Activated gamma-delta T cell treated with Interleukin-2 at 50 U/mL for 16 hours (primary cell): ENCODE measurements at regions not wholly inside any gene's neighbourhood (a gene's known extent, or its start where the extent isn't known, plus 50 kb on each side); places are given as distances from the start of the nearest gene placed in this dataset.
"Not testable (repeated sequence)": the region's sequence is repeated elsewhere in the genome, so short reads cannot be mapped to it uniquely, and the experiment has no call there.

ENCODE experiments used
- DNase-seq: peaks from one replicate; pipeline ENCODE4 v3.0.0-alpha.2; 2020

DNA sequence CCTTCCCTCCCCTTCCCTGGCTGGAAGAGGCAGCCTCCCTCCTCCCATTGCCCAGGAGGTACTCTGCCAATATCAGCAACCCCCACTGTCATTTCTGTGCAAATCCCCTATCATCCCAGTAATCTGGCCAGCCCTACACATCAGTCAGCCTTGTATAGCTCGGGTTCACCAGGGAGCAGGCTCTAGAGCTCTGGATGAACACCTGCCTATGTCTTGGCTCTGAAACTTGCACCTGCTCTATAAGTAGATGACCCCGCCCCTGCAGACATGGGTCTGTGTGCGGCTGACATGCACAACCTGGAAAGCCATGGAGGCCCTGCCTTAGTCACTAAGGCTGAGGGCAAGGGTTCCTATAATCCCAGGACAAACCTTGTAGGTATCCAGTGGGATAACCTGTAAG is 1042.9 kb downstream of the UQCRFS1 start:
- DNase-seq: no peak

DNA sequence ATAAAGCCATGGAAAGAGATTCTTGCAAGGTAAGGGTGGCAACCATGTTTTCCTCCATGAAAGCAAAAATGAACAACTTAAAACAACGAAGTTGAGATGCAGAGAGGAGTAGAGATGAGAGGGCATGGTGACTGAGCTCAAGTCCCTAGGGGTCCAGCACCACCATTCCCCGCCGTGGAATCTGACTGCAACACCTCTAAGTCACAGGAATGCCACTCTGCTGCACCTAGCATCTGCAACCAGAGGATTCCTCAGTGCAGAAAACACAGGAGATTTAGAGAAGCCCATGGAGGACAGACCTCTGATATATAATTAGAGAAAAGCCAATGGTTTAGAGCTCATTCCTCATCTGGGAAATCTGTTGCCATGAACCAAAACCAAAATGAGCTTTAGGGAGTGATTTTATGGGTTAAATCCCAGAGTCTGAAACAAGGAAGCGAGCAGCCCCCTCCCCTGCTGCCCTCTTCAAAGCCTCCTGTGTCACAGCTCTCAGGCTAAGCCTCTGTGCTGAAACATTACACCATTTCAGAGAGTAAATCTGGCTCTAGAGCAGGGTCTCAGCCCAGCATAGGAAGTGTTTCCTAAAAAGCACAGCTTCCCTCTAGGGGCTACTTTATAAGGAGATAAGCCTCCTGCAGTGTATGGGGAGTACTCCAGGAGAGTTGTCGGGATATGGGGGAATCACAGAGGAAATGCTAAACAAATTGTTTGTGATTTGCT is 1043.6 kb downstream of the UQCRFS1 start:
- no peak for DNase-seq

DNA sequence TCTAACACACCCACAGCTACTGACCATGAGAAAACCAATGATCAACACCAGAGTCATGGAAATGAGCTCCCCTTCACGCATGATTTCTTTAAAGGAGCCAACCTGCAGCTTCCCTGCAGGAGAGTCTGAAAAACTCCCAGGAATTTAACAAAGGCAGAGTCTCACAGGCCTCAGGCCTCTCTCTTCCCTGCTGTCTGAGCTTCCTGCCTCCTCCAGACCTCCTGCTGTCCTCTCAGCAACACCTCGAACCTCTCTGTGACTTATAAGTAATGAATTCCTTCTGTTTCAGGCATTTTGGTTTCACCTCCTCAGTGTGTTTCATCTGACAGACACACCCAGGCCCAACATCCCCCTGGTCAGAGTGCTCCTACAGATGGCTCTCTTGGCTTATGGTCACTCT is 1044.4 kb downstream of the UQCRFS1 start:
- DNase-seq: no peak

DNA sequence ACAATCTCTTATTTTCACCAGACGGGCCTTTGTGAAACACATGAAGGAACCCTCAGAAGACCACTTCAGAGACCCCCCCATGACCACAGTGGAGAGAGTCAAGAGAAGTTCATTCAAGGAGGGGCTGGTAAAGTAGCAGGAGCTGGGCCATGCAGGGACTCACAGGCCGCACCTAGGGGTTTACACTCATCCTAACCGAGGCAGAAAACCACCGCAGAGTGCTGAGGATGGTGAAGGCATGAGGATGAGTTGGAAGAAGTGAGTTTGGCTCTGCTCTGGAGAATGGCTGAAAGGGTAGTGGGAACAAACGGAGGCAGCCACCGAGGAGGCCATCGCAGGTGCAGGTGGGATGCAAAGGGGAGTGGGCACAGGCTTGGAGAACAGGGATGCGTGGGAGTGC is 1046.9 kb downstream of the UQCRFS1 start:
- no peak for DNase-seq

DNA sequence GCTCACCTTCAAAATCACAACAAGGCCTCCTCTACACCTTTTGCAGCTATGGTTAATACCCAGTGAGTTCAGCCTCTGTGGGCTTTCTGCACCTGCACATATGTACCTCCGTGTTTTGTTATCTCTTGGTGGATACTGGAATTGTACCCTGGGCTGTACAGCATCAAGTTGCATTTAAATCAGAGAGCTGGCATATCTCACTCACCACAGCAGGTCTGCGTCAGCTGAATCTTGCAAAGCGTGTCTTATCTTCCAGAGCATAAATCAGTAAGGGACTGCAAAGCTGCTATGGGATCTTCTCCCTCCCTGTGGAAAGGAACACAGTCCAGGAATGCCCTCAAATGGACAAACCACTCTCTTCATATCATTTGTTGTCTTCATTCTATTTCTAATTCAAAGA is 1048.7 kb downstream of the UQCRFS1 start:
- DNase-seq: no peak

DNA sequence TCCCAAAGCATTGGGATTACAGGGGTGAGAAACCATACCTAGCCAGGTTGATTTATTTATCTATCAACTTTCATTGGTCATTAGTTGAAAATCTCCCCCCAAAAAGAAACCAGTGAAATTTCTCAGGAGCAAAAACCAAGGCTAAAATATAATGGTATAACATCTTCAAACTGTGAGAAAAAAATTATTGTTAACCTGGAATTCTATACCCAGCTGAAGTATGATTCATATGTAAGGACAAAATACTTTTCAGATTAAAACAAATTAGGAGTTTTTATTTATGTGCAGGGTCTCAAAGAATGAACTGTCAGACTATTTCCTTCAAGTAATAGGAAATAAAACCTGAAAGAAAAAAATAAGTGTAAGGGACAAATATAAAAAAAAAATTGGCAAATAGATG is 1053.9 kb downstream of the UQCRFS1 start:
- no peak for DNase-seq

DNA sequence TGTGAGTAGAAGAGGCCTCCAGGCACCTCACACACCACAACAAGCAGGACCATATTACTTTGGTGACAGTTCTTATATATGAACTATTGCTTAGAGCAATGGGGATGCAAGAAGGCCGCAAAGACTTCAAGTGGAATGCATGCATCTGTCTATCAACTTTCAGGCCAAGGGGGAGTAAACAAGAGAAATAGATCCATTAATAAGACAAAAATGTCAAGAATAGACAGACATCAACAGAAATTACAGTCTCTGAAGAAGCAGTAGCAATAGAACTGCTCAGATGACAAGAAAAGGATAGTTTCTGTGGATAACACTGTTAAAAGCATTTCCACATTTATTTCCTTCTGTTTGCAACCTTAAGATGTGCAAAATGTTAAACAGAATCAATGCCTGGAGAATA is 1057.7 kb downstream of the UQCRFS1 start:
- DNase-seq: no peak

DNA sequence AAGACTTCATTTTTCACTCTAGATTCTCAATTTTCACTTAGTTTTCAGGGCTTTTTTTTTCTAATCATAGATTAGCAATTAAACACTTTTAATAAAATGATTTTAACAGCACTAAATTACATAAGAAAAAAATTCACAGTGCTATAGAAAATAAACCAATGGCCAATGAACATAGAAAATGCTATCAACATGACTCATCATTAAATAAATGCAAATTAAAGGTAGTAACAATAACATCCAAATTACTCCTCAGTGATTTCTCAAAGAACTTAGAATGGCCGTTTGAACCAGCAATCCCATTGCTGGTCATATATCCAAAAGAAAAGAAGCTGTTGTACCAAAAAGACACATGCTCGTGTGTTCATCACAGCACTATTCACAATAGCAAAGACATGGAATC is 1058.9 kb downstream of the UQCRFS1 start:
- no peak for DNase-seq

DNA sequence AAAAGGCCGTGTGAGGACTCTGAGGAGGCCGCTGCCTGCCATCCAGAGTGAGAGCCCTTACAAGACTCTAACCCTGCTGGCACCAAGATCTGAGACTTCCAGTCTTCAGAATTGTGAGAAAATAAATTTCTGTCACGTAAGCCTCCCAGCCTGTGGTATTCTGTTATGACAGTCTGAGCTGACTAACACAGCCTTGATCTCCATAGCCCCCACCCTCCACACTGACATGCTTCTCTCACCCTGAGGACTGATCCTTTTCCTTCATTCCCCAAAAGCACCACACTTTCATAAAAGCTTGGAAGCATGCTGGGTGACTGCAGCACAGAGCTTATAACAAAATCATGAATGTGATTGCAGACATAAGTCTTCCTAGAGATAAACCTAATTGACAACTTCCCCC is 1059.8 kb downstream of the UQCRFS1 start:
- DNase-seq: no peak

DNA sequence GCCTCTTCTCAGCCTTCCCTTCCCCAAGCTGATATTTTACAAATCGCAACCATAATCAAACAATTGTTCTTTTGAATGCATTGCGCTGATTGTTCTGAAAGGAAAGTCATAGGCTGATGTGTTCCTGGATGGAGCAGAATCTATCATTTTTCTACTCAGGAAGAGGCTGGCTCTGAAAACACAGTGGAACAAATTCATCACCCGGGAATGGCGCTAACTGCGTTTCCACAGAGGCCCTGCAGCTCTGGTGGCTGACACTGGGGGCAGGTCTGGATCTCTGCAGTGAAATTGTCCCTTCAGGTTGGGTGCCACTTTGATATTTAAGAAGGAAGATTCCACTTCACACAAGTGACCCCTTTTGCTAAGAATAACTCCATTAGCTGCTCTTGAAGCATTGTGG is 1060.8 kb downstream of the UQCRFS1 start:
- no peak for DNase-seq

DNA sequence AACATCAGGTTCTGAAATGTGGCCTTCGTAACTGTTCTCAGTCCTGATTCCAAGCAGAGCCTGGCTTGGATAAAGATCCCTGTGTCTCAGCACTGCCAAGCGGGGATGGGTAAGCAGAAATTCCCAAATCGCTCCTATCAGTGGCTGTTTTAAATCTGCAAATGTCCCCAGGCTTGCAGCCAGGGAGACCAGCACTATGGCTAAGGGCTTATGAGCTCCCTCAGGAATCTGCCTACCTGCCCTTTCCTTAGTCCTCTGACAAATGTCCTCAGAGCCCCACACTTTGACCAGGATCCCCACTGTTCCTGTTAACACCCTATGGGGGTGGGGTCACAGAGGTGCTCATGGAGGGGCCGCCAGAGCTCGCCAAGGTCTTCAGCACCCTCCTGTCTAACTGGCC is 1062.8 kb downstream of the UQCRFS1 start:
- no peak for DNase-seq

DNA sequence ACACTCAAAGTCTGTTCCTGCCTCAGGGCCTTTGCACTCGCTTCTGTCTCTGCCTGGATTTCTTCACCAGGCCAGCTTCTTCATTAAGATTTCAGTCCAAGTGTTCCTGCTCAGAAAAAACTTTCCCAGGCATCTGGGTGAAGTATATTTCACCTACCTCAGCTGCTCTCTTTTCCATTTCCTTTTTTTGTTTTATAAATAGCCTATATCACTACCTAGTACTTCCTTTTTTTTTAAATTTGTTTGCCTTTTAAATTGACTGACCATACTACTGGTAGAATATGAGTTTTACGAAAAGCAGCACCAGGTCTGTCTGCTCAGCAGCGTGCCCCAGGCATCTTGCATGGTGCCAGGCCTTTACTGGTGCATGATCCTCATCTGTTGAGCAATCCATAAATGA is 1064.4 kb downstream of the UQCRFS1 start:
- DNase-seq: no peak

DNA sequence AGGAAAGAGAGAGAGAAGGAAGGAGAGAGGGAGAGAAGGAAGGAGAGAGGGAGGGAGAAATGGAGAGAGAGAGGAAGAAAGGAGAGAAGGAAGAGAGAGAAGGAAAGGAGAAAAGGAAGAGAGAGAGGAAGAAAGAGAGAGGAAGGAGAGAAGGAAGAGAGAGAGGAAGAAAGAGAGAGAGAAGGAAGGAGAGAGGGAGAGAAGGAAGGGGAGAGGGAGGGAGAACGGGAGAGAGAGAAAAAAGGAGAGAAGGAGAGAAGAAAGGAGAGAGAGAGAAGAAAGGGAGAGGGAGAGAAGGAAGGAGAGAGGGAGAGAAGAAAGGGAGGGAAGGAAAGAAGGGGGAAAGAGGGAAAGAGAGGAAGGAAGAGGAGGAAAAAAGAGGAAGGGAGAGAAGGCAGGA is 1070.7 kb downstream of the UQCRFS1 start:
- DNase-seq: no peak

DNA sequence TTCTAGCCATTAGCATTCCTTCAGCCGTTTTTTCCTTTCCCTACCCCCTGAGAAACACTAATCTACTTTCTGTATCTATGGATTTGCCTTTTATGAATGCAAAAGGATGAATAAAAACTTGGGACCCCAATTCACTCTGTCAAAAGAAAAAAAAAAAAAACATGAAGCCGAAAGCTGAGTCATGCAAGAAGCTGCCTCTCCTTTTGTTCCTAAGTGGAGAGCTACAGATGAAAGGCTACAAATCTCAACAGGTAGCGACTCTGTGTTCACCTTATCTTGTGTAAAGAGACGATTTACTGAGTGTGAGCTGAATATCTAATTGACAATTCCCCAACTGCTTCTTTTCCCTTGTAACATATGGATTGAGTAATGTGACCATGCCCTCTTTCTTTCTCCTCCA is 1072.8 kb downstream of the UQCRFS1 start:
- no peak for DNase-seq

DNA sequence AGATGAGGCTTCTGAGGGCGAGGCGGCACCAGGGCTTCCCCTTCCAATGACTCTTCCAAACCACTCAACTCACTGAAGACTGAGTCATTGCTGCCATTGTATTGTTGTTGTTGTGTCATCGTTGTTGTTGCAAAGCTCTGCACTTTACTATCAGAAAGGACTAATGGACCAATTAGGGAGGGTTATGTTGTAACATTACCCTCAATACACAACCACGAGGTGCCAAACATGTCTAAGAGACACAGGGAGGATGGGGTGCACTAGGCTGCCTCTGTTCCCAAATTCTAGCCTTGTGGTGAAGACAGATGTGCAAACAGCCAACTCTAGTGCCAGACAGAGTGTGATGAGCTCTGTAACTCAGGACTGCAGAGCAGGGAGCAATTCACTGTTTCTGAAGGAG is 1075.2 kb downstream of the UQCRFS1 start:
- no peak for DNase-seq

DNA sequence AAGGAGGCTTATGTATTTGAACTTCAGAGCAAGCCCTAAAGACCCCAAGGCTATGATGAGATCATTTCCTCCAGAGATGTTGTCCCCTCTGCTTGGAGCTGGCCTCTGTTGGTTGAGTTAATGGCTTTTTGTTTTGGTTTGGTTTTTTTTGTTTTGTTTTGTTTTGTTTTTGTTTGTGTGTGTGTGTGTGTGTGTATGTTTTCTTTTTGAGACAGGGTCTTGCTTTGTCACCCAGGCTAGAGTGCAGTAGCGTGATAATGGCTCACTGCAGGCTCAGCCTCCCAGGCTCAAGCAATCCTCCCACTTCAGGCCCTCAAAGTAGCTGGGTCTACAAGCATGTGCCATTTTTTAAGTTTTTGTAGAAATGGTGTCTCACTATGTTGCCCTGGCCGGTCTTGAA is 1076.2 kb downstream of the UQCRFS1 start:
- DNase-seq: no peak

DNA sequence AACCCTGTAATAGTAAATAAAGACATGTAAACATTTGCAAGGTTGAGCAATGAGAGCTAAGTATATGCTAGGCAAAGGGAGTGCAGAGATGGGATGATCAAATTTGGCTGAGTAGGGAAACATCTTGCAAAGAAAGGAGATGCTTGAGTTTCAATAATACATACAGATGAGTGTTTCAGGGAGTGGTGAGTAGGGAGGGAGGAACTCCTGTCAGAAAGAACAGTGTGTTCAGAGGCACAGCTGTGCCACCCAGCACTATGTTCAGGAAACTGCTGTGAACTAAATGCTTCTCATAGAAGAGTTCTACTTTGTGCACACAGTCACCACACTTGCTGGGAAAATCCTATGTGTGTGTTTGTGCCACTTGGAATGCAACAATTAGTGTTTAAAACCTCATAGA is 1077.1 kb downstream of the UQCRFS1 start:
- no peak for DNase-seq

DNA sequence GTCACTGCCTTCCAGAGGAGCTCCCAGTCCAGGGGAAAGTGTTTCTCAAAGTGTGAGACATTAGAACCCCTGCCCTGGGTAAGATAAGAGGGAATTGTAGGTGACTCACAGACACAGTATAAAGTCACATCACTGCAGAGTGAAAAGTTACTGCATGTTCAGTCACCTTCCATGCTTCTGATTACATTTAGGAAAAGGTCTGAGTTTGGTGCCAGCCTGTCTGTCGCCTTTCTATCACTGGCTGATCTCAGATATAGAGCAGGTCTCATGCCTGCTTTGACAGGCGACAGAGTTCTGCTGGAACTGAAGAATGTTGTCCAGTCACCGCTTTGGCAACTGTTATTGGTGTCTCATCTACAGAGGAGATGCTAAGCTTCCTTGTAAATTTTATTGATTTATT is 1078.6 kb downstream of the UQCRFS1 start:
- no peak for DNase-seq

DNA sequence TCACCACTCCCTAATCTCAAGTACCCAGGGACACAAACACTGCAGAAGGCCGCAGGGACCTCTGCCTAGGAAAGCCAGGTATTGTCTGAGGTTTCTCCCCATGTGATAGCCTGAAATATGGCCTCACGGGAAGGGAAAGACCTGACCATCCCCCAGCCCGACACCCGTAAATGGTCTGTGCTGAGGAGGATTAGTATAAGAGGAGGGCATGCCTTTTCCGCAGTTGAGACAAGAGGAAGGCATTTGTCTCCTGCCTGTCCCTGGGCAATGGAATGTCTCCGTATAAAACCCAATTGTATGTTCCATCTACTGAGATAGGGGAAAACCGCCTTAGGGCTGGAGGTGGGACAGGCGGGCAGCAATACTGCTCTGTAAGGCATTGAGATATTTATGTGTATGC is 1082.1 kb downstream of the UQCRFS1 start:
- DNase-seq: not testable (repeated sequence)

DNA sequence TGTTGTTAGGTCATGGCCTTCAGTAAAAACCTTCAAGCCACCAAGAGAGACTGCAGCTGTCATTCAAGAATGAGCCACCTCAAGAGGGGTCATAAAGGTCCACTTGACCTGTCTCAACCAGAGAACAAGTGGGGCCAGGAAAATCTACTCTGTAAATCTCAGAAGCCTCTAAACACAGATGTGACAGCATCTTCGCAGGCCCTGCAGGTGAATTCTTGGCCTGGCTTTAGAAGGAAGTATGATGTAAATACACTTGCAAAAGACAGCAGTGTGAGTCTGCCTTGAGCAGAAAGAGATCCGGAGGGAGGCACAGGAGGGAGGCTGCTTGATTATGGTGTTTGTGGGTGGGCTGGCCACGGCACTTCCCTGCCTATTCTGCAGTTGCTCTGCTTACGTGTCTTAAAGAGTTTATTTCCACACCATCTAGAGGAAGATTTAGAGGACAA is 1082.9 kb downstream of the UQCRFS1 start:
- no peak for DNase-seq

DNA sequence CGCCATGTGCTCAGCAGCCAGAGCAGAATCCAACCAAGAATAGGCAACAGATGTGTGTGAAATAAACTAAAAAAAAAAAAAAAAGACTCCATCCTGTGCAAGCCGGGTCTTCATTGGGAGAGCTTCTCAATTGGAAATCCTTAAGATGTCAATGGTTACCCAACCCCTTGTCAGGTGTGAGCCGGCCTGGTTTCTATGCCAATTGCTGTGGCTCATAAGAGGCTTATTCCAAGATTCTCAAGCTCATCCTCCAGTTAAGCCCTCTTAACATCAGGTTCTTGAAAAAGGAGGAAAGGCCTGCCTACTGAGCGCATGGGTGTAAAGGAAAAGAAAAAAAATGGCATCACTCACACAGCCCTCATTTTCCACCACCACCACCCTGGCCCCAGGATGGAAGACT is 1084.6 kb downstream of the UQCRFS1 start:
- DNase-seq: no peak

DNA sequence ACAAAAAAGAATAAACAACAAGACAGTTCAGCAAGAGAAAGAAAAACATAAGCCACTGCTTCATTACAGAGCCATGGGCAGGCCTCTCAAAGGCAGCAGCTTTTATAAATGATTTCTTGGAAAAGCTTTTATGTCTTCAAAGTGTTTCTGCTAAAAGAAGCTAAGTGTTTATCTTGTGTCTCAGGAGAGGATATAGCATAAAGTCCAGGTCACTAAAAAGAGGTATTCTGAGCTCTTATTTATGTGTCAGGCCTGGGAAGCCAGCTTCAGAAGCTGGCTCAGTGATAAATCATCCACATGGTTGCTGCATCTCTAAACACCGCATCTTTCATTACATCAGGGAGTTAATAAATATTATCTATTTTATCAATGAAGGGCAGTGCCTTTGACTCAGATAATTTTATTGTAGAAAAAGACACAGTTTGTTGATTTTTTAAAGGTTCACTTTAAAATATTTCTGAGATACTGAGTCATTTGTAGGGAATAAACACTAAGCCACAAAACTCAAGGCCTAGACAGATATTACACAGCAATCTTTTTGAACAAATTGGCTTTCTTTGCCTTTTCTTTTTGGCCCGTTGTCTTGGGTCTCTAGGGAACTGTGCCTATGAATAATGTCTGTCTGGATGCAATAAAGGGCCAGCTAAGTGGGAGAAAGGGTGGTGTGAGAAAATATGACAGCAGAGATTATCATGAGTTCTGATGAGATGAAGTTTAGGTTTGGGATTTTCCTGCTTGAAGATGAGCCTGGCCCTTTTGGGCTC is 1086.6 kb downstream of the UQCRFS1 start:
- DNase-seq: no peak

DNA sequence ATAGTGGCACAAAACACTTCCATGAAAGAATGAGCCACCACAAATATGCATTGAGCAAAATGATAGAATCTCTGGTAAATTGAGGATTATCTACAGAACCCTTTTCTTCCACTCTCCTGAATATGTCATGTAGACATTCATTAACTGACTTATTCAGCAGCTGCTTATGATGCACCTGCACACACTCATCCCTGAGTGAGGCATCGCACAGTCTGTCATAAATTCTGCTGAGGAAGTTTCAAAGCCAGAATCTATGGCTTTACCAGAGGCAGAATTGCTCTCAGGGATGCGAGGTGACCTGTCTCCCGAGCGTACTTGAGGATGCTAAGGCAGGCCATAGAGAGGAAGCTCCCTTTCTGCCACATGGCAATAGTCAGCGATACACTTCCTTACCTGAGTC is 1090.2 kb downstream of the UQCRFS1 start:
- DNase-seq: no peak

DNA sequence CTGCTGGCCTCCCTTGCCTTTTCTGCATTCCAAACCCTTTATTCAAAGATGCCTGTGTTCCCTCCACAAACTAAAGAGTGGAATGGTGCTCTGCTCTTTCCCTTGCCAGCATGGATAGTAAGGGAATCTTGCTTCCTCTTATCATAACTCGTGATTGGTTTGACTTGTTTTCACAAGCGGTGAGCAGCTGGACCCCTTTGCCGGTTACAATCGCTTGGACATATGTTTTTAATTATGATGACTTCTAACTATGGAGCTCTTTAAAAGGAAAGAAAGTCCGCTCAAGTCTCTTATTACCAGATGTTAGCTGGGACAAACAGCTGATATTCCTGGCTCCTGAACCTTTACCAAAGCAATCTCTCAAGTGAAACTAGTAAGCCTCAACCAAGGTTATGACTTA is 1094.7 kb downstream of the UQCRFS1 start:
- no peak for DNase-seq

DNA sequence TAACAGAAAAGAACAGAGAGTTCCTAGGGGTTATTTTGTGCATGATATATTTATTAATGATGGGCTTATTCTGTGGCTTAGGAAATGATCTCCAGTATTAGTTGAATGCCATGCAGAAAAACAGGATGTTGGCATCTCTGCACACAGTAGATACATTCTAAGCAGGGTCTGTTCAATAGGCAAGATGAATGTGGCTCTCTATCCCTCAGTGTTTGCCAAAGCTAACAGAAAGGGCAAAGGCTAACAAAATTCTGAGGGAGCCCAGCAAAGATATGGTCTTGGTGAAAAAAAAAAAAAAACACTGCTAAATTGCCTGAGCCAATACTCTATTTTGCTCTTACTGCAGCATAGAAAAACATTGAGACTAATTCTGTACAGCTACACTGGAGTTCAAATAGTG is 1095.8 kb downstream of the UQCRFS1 start:
- no peak for DNase-seq
